GM20000 (cell line): ENCODE measurements at regions not wholly inside any gene's neighbourhood (a gene's known extent, or its start where the extent isn't known, plus 50 kb on each side); places are given as distances from the start of the nearest gene placed in this dataset.

Experiments
- DNase-seq: peaks from one replicate; pipeline ENCODE4 v3.0.0; 2012; ENCODE audit warnings: low spot score
- CTCF ChIP-seq: IDR thresholded peaks from 2 replicates; pipeline ENCODE4 v1.5.1; 2012; ENCODE audit warnings: mild to moderate bottlenecking, control low read depth; ENCODE audit errors: extremely low read depth, missing control alignments

GRCh38 chr14:57038689-57039088, 228.4 kb upstream of the OTX2 start:
- no peak for DNase-seq
- TF ChIP-seq CTCF: no peak

- no peak for DNase-seq
Observed at GRCh38 chr14:57031474-57031873, 221.2 kb upstream of the OTX2 start.

GRCh38 chr14:57029620-57030253, 219.5 kb upstream of the OTX2 start:
- DNase-seq: no peak
- TF ChIP-seq CTCF: no peak

More at GRCh38 chr14:57031474-57031873, 221.2 kb upstream of the OTX2 start:
- TF ChIP-seq CTCF: no peak

- TF ChIP-seq CTCF: no peak
- no peak for DNase-seq
Observed at GRCh38 chr14:57025456-57025855, 215.2 kb upstream of the OTX2 start.

GRCh38 chr14:57022608-57023007, 212.3 kb upstream of the OTX2 start:
- TF ChIP-seq CTCF: no peak
- no peak for DNase-seq

- no peak for TF ChIP-seq CTCF
- DNase-seq: no peak
Observed at GRCh38 chr14:57018065-57018464, 207.8 kb upstream of the OTX2 start.

- no peak for TF ChIP-seq CTCF
- no peak for DNase-seq
Observed at GRCh38 chr14:57013987-57014386, 203.7 kb upstream of the OTX2 start.
